SH-SY5Y (cell line): ENCODE measurements at regions not wholly inside any gene's neighbourhood (a gene's known extent, or its start where the extent isn't known, plus 50 kb on each side); places are given as distances from the start of the nearest gene placed in this dataset.

Experiments
- GATA2 ChIP-seq: IDR thresholded peaks from 2 replicates; pipeline ENCODE4 v1.6.1; 2011; ENCODE audit warnings: mild to moderate bottlenecking, low read depth, low read length
- GATA3 ChIP-seq: IDR thresholded peaks from 2 replicates; pipeline ENCODE4 v1.6.1; 2011; ENCODE audit warnings: low read depth, mild to moderate bottlenecking, low read length, moderate library complexity

GRCh38 chr4:177699365-177700213 is 257.4 kb upstream of the AGA start:
- TF ChIP-seq GATA3 (no peak), GATA2 (no peak)
